ENCODE measurements at regions not wholly inside any gene's neighbourhood (a gene's known extent, or its start where the extent isn't known, plus 50 kb on each side); places are given as distances from the start of the nearest gene placed in this dataset.

GRCh38 chr2:223107825-223108224, 55.8 kb downstream of the KCNE4 start:
- TF ChIP-seq CTCF (conservative IDR thresholded peaks at IDR 0.05; ENCODE audit: low read length): no peak
- DNase-seq (ENCODE audit: low read depth): no peak
- H3K4me3 ChIP-seq (ENCODE audit: low read length): no peak overlapping the region

- no peak for TF ChIP-seq CTCF (conservative IDR thresholded peaks at IDR 0.05; ENCODE audit: low read length)
- H3K4me3 ChIP-seq (ENCODE audit: low read length): no peak overlapping the region
- peak; percentile 69 for DNase-seq (ENCODE audit: low read depth)
Observed at GRCh38 chr2:223108351-223109050, 56.5 kb downstream of the KCNE4 start.

GRCh38 chr2:223109341-223109740, 57.4 kb downstream of the KCNE4 start:
- no peak for TF ChIP-seq CTCF (conservative IDR thresholded peaks at IDR 0.05; ENCODE audit: low read length)
- DNase-seq (ENCODE audit: low read depth): peak; percentile 84
- no peak overlapping the region for H3K4me3 ChIP-seq (ENCODE audit: low read length)

- H3K4me3 ChIP-seq (ENCODE audit: low read length): no peak overlapping the region
- TF ChIP-seq CTCF (conservative IDR thresholded peaks at IDR 0.05; ENCODE audit: low read length): no peak
- DNase-seq (ENCODE audit: low read depth): no peak
Observed at GRCh38 chr2:223113161-223113560, 61.2 kb downstream of the KCNE4 start.

GRCh38 chr2:223114170-223114569, 62.2 kb downstream of the KCNE4 start:
- no peak for TF ChIP-seq CTCF (conservative IDR thresholded peaks at IDR 0.05; ENCODE audit: low read length)
- no peak for DNase-seq (ENCODE audit: low read depth)
- H3K4me3 ChIP-seq (ENCODE audit: low read length): no peak overlapping the region

- H3K4me3 ChIP-seq (ENCODE audit: low read length): no peak overlapping the region
- no peak for TF ChIP-seq CTCF (conservative IDR thresholded peaks at IDR 0.05; ENCODE audit: low read length)
- DNase-seq (ENCODE audit: low read depth): no peak
Observed at GRCh38 chr2:223114917-223115316, 62.9 kb downstream of the KCNE4 start.

GRCh38 chr2:223117533-223117932, 65.5 kb downstream of the KCNE4 start:
- H3K4me3 ChIP-seq (ENCODE audit: low read length): no peak overlapping the region
- no peak for TF ChIP-seq CTCF (conservative IDR thresholded peaks at IDR 0.05; ENCODE audit: low read length)
- DNase-seq (ENCODE audit: low read depth): no peak
